SJCRH30 (cell line): ENCODE measurements at regions not wholly inside any gene's neighbourhood (a gene's known extent, or its start where the extent isn't known, plus 50 kb on each side); places are given as distances from the start of the nearest gene placed in this dataset.
A peak's percentile ranks its signal among the peaks of the same experiment; 100 is the strongest.
"Not testable (repeated sequence)": the region's sequence is repeated elsewhere in the genome, so short reads cannot be mapped to it uniquely, and the experiment has no call there.

Experiments used
- DNase-seq, 2 experiments: peaks; one replicate each; pipeline ENCODE4 v3.0.0-alpha.2; 2015 to 2020
- H3K27ac ChIP-seq: fragments of 250-450 bp; sonication (Bioruptor Pico); 2 replicates; pipeline ENCODE4 v1.5.1; 2020; ENCODE audit warnings: mild to moderate bottlenecking, moderate library complexity
- H3K27me3 ChIP-seq: fragments of 250-450 bp; sonication (Bioruptor Pico); 2 replicates; pipeline ENCODE4 v1.5.1; 2020; ENCODE audit warnings: mild to moderate bottlenecking, moderate library complexity
- H3K36me3 ChIP-seq: fragments of 250-450 bp; sonication (Bioruptor Pico); 2 replicates; pipeline ENCODE4 v1.5.1; 2020; ENCODE audit warnings: mild to moderate bottlenecking, moderate library complexity
- H3K4me1 ChIP-seq: fragments of 250-450 bp; sonication (Bioruptor Pico); 2 replicates; pipeline ENCODE4 v1.5.1; 2020; ENCODE audit warnings: mild to moderate bottlenecking, moderate library complexity
- H3K4me3 ChIP-seq: fragments of 250-450 bp; sonication (Bioruptor Pico); 2 replicates; pipeline ENCODE4 v1.5.1; 2020; ENCODE audit warnings: mild to moderate bottlenecking, moderate library complexity
- H3K9me3 ChIP-seq: fragments of 250-450 bp; sonication (Bioruptor Pico); replicated peaks from 2 replicates; pipeline ENCODE4 v1.5.1; 2020; ENCODE audit warnings: mild to moderate bottlenecking, moderate library complexity

DNA sequence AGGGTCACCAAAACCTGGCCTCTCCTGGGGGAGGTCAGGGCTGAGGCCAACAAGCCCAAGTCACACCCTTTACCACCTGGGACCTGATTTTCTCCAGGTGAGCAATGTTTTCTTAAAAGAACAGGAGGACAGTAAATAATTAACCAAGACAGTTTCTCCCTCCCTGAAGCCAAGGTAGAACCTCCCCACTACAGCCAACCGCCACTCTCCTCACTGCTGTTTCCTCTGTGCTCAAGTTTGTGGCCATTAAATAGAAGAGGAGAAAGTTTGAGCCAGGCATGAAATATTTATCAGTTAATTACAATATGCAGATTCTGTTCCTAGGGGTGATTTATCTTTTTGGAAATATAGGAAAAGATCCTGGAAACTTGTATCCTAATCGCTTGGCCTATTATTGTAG is 150.6 kb upstream of the ANKRD20A1 start:
- H3K4me3 ChIP-seq, H3K9me3 ChIP-seq, H3K27me3 ChIP-seq, H3K27ac ChIP-seq, DNase-seq, H3K4me1 ChIP-seq, H3K36me3 ChIP-seq: not testable (repeated sequence)

DNA sequence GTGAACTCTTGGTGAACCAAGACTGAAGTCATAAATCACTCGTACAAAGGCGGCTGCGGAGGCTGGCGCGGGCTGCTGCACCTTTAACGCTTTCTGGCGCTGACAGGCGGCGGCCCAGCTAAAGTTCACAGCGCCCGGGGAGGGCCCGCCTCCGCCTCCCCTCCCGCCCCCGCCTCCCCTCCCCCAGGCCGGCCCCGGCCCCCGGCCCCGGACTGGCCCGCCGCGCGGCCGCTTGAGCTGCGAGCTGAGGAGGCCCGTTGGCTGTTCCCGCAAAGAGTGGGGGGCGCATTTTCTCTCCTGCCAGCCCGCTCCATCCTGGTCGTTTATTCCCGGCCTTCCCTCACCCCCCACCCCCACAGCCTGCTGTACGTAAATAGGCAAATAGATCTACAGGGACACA is 147.3 kb upstream of the ANKRD20A1 start:
- not testable (repeated sequence) for H3K4me1 ChIP-seq, DNase-seq, H3K36me3 ChIP-seq, H3K4me3 ChIP-seq, H3K27ac ChIP-seq, H3K27me3 ChIP-seq, H3K9me3 ChIP-seq

DNA sequence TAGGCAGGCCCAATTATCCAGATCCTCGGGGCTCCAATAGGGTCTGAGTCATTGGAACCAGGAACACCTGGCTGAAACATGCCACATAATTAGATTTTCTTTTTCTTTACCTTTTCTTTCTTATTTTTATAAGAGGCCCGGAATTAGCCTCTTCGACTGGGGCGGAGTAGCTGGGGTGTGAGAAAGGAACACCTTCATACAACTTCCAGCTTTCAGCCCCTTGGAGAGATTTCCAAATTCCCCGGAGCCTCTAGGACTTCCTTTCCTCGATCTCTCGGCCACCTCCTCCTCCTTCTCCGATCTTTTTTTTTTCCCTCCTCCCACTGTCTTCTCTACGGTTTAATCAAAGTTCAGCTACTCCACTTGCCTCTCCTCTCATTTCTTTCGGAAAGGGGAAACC is 146.8 kb upstream of the ANKRD20A1 start:
- H3K27ac ChIP-seq, H3K4me3 ChIP-seq, H3K36me3 ChIP-seq, H3K9me3 ChIP-seq, H3K27me3 ChIP-seq, H3K4me1 ChIP-seq: not testable (repeated sequence)
- peak in 1 of 2 experiments; percentile 0 for DNase-seq

DNA sequence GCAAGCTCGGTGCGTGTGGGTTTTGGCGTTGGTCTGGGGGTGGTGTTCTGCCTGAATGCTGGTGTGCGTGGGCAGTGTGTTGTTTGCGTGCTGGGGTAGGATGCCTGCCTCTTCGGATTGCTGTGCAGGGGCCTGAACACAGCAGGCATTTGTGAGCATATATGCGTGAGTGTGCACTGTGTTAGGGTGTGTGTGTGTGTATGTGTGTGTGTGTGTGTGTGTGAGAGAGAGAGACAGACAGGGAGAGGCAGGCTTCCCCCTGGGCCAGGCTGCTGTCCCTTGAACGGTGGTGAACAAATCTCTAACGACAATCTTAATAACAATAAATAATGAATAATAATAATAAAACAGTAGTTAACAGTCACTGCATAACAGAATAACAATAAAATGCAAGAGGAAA is 145.8 kb upstream of the ANKRD20A1 start:
- H3K36me3 ChIP-seq = not testable (repeated sequence)

DNA sequence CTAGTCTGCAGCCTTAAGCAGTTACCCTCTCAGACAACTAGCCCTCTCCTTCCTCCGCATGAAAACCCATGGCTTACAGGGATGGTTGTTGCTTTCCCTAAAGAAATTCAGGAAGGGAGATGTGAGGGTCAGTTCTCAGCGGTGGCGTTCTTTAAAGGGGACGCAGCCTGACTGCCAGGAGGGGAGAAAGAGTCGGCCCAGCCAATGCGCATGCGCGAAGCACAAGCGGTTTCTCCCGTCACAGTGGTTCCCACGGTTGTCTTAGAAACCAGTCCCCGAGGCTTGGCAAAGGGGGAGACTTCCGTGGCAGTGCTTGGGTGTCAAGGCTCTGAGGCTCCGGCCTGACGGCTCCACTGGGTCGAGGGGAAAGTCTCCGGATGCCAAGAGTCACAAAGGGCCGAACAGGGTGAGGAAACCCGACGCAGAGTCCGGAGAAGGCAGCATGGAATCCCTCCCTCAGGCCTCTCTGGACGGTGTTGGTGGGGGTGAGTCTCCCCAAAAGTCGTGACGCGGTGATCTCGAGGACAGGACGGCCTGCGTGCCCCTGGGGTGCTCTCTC is 140.8 kb upstream of the ANKRD20A1 start:
- not testable (repeated sequence) for H3K4me1 ChIP-seq, H3K4me3 ChIP-seq, DNase-seq, H3K27ac ChIP-seq, H3K36me3 ChIP-seq, H3K27me3 ChIP-seq, H3K9me3 ChIP-seq

More for the DNA sequence above, 145.8 kb upstream of the ANKRD20A1 start:
- not testable (repeated sequence) for H3K9me3 ChIP-seq, DNase-seq, H3K4me1 ChIP-seq, H3K27me3 ChIP-seq, H3K4me3 ChIP-seq, H3K27ac ChIP-seq

DNA sequence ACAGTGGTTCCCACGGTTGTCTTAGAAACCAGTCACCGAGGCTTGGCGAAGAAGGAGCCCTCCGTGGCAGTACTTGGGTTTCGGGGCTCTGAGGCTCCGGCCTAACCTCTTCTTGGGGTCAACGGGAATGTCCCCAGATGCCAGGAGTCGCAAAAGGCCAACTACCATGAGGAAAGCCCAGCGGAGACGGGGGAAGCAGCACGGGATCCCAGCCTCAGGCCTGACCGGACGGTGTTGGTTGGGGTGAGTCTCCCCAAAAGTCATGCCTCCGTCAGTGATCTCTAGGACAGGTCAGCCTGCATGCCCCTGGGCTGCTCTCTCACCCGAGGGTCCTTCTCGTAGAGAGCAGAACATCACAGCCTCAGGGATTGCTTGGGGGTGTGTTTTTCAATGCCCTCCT is 138.2 kb upstream of the ANKRD20A1 start:
- not testable (repeated sequence) for H3K4me3 ChIP-seq, H3K4me1 ChIP-seq

DNA sequence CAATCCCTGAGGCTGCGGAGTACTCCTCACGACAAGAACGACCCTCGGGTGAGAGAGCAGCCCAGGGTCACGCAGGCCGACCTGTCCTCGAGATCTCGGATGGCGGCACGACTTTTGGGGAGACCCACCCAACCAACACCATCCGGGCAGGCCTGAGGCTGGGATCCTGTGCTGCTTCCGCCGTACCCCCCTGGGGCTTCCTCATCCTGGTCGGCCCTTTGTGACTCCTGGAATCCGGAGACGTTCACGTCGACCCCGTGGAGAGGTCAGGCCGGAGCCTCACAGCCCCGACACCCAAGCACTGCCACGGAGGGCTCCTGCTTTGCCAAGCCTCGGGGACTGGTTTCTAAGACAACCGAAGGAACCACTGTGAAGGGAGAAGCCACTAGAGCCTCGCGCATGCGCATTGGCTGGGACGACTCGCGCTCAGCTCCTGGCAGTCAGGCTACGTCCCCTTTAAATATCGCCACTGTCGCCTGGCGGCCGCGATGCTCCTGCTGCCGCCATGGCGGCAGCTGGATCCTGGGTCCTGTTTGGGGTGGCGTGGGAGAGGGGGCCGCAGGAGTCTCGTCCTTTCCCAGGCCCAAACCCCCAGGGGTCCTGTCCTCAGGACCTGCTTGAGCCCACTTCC is 136.2 kb upstream of the ANKRD20A1 start:
- H3K36me3 ChIP-seq, H3K4me1 ChIP-seq, H3K27ac ChIP-seq, DNase-seq, H3K9me3 ChIP-seq, H3K4me3 ChIP-seq, H3K27me3 ChIP-seq: not testable (repeated sequence)

More for the DNA sequence above, 138.2 kb upstream of the ANKRD20A1 start:
- peak in 1 of 2 experiments; percentile 0 for DNase-seq
- not testable (repeated sequence) for H3K36me3 ChIP-seq, H3K9me3 ChIP-seq, H3K27me3 ChIP-seq, H3K27ac ChIP-seq

DNA sequence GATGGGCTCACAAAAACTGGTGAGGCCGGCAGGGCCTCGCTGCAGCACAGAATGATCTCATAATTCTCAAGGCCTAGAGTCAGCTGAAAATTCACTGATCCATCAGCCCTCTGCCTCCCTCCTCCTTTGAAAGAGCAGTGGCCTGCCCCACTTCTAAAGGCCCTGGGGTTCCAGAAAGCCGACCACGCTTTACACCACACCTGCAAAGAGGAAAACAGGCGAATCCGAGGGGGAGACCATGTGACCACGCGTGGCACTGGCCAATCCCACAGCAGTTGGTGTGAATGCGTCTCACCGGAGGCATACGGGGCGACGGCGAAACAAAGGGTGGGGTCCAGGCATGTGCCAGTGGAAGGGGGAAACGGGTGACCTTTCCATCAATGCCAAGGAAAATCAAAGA is 135.5 kb upstream of the ANKRD20A1 start:
- not testable (repeated sequence) for H3K9me3 ChIP-seq, H3K36me3 ChIP-seq, H3K27ac ChIP-seq, H3K4me3 ChIP-seq, H3K4me1 ChIP-seq, H3K27me3 ChIP-seq
- DNase-seq = peak in 1 of 2 experiments; percentile 12

DNA sequence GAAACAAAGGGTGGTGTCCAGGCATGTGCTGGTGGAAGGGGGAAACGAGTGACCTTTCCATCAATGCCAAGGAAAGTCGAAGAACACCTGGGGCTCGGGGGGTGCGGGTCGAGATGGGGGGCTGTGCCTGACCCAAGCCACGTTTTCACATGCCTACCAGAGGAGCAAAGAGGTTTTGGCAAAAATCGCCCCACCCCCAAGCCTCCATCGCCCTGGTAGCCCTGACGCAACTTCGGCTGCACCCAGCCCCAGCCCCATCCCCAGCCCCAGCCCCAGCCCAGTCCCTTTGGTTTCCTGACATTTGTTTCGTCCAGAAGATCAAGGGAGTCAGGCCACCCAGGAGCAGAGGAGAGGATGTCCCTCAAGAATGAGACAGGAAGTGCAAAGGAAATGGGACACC is 133.8 kb upstream of the ANKRD20A1 start:
- not testable (repeated sequence) for H3K27ac ChIP-seq, H3K36me3 ChIP-seq, H3K9me3 ChIP-seq, H3K4me1 ChIP-seq, H3K4me3 ChIP-seq, H3K27me3 ChIP-seq
- peak in 1 of 2 experiments; percentile 13 for DNase-seq

DNA sequence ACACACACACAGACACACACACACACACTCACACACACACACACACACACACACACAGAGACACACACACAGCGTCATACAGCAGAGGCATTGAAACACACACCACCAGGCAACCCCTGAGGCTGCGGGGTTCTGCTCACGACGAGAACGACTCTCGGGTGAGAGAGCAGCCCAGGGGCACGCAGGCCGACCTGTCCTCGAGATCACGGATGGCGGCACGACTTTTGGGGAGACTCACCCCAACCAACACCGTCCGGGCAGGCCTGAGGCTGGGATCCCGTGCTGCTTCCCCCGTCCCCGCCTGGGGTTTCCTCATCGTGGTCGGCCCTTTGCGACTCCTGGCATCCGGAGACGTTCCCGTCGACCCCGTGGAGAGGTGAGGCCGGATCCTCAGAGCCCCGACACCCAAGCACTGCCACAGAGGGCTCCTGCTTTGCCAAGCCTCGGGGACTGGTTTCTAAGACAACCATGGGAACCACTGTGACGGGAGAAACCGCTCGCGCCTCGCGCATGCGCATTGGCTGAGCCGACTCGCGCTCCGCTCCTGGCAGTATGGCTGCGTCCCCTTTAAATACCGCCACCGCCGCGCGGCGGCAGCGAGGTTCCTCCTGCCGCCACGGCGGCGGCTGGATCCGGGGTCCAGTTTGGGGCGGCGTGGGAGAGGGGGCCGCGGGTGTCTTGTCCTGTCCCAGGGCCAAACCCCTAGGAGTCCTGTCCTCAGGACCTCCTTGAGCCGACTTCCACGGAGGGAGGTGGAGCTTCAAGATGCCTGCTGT is 132.3 kb upstream of the ANKRD20A1 start:
- peak overlapping the region; percentile 35 for H3K4me3 ChIP-seq

DNA sequence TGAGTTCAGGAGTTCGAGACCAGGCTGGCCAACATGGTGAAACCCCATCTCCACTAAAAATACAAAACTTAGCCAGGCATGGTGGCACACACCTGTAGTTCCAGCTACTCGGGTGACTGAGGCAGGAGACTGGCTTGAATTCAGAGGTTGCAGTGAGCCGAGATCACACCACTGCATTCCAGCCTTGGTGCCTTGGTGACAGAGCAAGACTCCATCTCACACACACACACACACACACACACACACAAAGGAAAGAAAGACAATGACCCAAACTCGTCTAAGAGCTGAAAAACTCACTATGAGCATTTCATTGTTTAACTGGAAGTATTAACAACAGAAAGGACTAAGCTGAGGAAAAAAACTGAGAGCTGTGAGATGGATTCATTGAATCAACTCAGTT is 95.6 kb upstream of the ANKRD20A1 start:
- H3K4me1 ChIP-seq, H3K9me3 ChIP-seq, DNase-seq, H3K36me3 ChIP-seq, H3K4me3 ChIP-seq, H3K27ac ChIP-seq, H3K27me3 ChIP-seq: not testable (repeated sequence)

More for the DNA sequence above, 132.3 kb upstream of the ANKRD20A1 start:
- H3K9me3 ChIP-seq, H3K27ac ChIP-seq, H3K27me3 ChIP-seq, H3K36me3 ChIP-seq, DNase-seq, H3K4me1 ChIP-seq: not testable (repeated sequence)

DNA sequence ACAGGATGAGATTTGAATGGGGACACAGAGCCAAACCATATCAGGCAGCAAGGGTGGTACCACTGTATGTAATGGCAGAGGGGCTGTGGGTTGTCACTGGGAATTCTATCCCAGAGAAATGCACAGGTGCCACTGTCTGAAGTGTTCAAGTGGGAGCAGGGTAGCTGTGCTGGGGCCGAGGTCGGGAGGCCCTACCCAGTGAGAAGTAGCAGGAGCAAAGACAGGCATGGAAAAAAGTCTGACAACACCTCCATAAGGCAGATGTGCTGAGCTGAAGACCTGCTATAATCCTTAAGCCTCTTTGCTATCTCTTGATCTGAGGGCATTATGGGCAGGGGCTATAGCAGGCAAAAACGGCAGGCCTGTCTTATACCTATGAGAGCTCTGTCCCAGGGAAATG is 86.9 kb upstream of the ANKRD20A1 start:
- not testable (repeated sequence) for H3K9me3 ChIP-seq, H3K4me3 ChIP-seq, H3K27ac ChIP-seq, H3K27me3 ChIP-seq, DNase-seq, H3K4me1 ChIP-seq, H3K36me3 ChIP-seq

DNA sequence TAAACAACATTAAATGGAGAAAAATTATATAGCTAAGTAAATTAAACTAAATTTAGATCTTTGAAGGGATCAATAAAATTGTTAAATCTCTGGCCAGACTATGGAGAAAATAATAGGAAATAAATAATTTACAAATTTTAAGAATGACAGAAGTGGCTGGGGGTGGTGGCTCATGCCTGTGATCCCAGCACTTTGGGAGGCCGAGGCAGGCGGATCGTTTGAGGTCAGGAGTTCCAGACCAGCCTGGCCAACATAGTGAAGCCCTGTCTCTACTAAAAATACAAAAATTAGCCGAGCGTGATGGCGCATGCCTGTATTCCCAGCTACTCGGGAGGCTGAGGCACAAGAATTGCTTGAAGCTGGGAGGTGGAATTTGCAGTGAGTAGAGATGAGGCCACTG is 58.6 kb upstream of the ANKRD20A1 start:
- DNase-seq, H3K27me3 ChIP-seq, H3K4me1 ChIP-seq, H3K9me3 ChIP-seq, H3K36me3 ChIP-seq, H3K4me3 ChIP-seq, H3K27ac ChIP-seq: not testable (repeated sequence)
